ENCODE measurements at regions not wholly inside any gene's neighbourhood (a gene's known extent, or its start where the extent isn't known, plus 50 kb on each side); places are given as distances from the start of the nearest gene placed in this dataset.

- TF ChIP-seq CTCF (IDR thresholded peaks at IDR 0.05 in 8 of 11, conservative IDR thresholded peaks at IDR 0.05 in 3 of 11) (no peak), POLR2A (IDR thresholded peaks at IDR 0.05) (no peak), POLR2AphosphoS5 (IDR thresholded peaks at IDR 0.05) (no peak)
Measured at GRCh38 chr3:135412475-135412874, 553.1 kb upstream of the PPP2R3A start.

All from spleen (tissue), 7 donors.